Heart right ventricle (tissue), 16 donors: ENCODE measurements at regions not wholly inside any gene's neighbourhood (a gene's known extent, or its start where the extent isn't known, plus 50 kb on each side); places are given as distances from the start of the nearest gene placed in this dataset.
"Not testable (repeated sequence)": the region's sequence is repeated elsewhere in the genome, so short reads cannot be mapped to it uniquely, and the experiment has no call there.

Source experiments
- ATAC-seq, 8 donors: fragments of 200-7000 bp; cut with Tn5 transposase; one replicate each; pipeline ENCODE4 v1.9.1; 2020; ENCODE audit warnings: mild to moderate bottlenecking in 8 of 8, moderate library complexity in 8 of 8, moderate number of reproducible peaks in 1 of 8
- DNase-seq, 2 donors: peaks; one replicate each; pipeline ENCODE4 v3.0.0-alpha.2; 2020
- H3K27ac ChIP-seq, 10 donors: fragments of 200-600 bp; sonication (generic) in 2 of 10; one replicate each; pipeline versions ENCODE4 v1.5.0 to v1.8.0; 2020 to 2022; ENCODE audit warnings: mild to moderate bottlenecking in 3 of 10
- H3K27me3 ChIP-seq, 7 donors: fragments of 200-600 bp; one replicate each; pipeline ENCODE4 v1.8.0; 2021 to 2022; ENCODE audit warnings: mild to moderate bottlenecking in 2 of 7
- H3K36me3 ChIP-seq, 9 donors: fragments of 200-600 bp; sonication (generic) in 1 of 9; one replicate each; pipeline versions ENCODE4 v1.5.0 to v1.8.0; 2020 to 2022; ENCODE audit warnings: mild to moderate bottlenecking in 2 of 9
- H3K4me1 ChIP-seq, 9 donors: fragments of 200-600 bp; sonication (generic) in 1 of 9; one replicate each; pipeline versions ENCODE4 v1.5.0 to v1.8.0; 2020 to 2022; ENCODE audit warnings: mild to moderate bottlenecking in 4 of 9
- H3K4me3 ChIP-seq, 10 donors: fragments of 200-600 bp; sonication (generic) in 2 of 10; one replicate each; pipeline versions ENCODE4 v1.5.0 to v1.8.0; 2020 to 2022; ENCODE audit warnings: mild to moderate bottlenecking in 7 of 10, moderate library complexity in 2 of 10
- H3K9me3 ChIP-seq, 11 donors: fragments of 200-600 bp in 10 of 11; sonication (generic) in 2 of 11; one replicate each; pipeline versions ENCODE4 v1.5.0 to v1.8.0; 2013 to 2022; ENCODE audit warnings: mild to moderate bottlenecking in 2 of 11, control low read depth in 1 of 11, moderate library complexity in 1 of 11
- CTCF ChIP-seq, 9 donors: fragments of 200-600 bp; sonication (generic) in 2 of 9; IDR thresholded peaks; one replicate each; pipeline versions ENCODE4 v1.5.0 to v1.8.0; 2021 to 2022; ENCODE audit warnings: antibody characterized with exemption in 9 of 9, mild to moderate bottlenecking in 5 of 9, moderate library complexity in 1 of 9
- WGBS, 2 donors: extraction: QIAGEN DNeasy Blood & Tissue Kit; methylation state at CpG; one replicate each; pipeline ENCODE4 v1.1.7; 2013; ENCODE audit warnings: inconsistent platforms in 1 of 2; 5-methylcytosine and 5-hydroxymethylcytosine counted together
- intact Hi-C, 10 donors: fragments of 100-400 bp; cut with DNase I; formaldehyde crosslinking; loops; one replicate each; pipeline versions ENCODE4 v1.11.1 to v1.14.2; 2022
- donor health status: Arrhythmogenic right ventricular cardiomyopathy.
- donor health status: ischemic (EF 13 %, LVEDD 7.1; RV severe dilation, severe dysfunction).
- donor health status: healthy with polysubstance abuse.
- donor health status: DM: no; HTN: yes; CAD: no.
- donor health status: DM: no; HTN: no; CAD: no.
- donor health status: ischemic (EF 25% LVEDD 6.9; RV normal size, moderate dysfunction).
- donor health status: ischemic (EF 25% LVEDD 5.7; RV mildly dilated, moderate dysfunction).
- donor health status: healthy.
- donor health status: DM: yes; HTN: yes; CAD: no.
- donor health status: Ischemic cardiomyopathy.
- donor health status: ischemic (EF 35%, LVEDD 5.7; RV mildly dilated, moderate dysfunction).
- donor health status: nonischemic (EF 11% LVEDD 7.7; RV severe dilation, severe dysfunction).
- donor health status: DM: yes; HTN: yes; CAD: no.
- donor health status: PGD.
- donor health status: ischemic (EF 29% LVEDD 5.4; RV normal size, mild dysfunction).
- donor health status: nonischemic (EF 23%, LVEDD 6.1; RV moderate dilation, normal function).

GRCh38 chr2:3108710-3109702, 268.6 kb downstream of the EIPR1 start:
- Histone ChIP-seq H3K36me3 (no peaks in the 10 kb centered on the region), H3K27me3 (peaks cover 0 to 12% (median 0%) of the 10 kb centered on the region in 7 donors), H3K27ac (no peak overlapping the region), H3K4me1 (no peaks in the 10 kb centered on the region), H3K9me3 (no peaks in the 10 kb centered on the region), H3K4me3 (no peak overlapping the region)
- no peak for ATAC-seq
- TF ChIP-seq CTCF (IDR thresholded peaks at IDR 0.05): no peak
- DNase-seq: no peak
- WGBS, 2 donors: 90 to 92% methylated on average over 29 of the region's 29 CpGs
- intact Hi-C loops: no loop called here

GRCh38 chr2:3108105-3108504, 269.5 kb downstream of the EIPR1 start:
- TF ChIP-seq CTCF (IDR thresholded peaks at IDR 0.05): no peak
- Histone ChIP-seq H3K36me3 (no peaks in the 10 kb centered on the region), H3K27ac (no peak overlapping the region), H3K4me1 (no peaks in the 10 kb centered on the region), H3K27me3 (peaks cover 0 to 8% (median 0%) of the 10 kb centered on the region in 7 donors), H3K9me3 (no peaks in the 10 kb centered on the region), H3K4me3 (no peak overlapping the region)
- 92 to 94% methylated on average over 14 of the region's 14 CpGs for WGBS, 2 donors
- intact Hi-C loops: no loop called here
- no peak for DNase-seq
- ATAC-seq: peak in 1 of 8 donors; percentile 25

DNA sequence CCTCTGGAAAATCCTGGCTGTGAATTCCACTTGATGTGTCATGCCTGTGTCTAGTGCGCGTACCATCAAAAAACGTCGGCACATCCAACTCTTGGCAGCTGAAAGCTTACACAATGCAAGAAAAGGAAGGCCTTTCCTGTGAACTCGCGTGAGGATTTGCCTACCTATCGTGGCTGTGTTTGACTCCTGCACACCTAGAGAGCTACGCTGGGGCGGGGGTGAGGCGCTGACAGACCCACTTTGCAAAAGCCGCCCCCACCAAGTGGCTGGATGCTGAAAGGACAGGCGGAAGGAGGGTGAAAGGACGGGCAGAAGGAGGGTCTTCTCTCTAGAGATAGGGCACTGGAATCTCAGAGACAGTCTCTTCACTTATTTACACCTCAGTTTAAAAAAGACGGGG, 270.1 kb downstream of the EIPR1 start:
- no peaks in the 10 kb centered on the region for H3K4me1 ChIP-seq
- intact Hi-C loops: no loop called here
- peaks cover 0 to 8% (median 0%) of the 10 kb centered on the region in 7 donors for H3K27me3 ChIP-seq
- no peak for TF ChIP-seq CTCF (IDR thresholded peaks at IDR 0.05)
- no peak overlapping the region for H3K27ac ChIP-seq
- ATAC-seq (no peak), DNase-seq (no peak)
- 81 to 85% methylated on average over 14 of the region's 14 CpGs for WGBS, 2 donors
- no peaks in the 10 kb centered on the region for H3K9me3 ChIP-seq
- H3K36me3 ChIP-seq: no peaks in the 10 kb centered on the region
- no peak overlapping the region for H3K4me3 ChIP-seq

DNA sequence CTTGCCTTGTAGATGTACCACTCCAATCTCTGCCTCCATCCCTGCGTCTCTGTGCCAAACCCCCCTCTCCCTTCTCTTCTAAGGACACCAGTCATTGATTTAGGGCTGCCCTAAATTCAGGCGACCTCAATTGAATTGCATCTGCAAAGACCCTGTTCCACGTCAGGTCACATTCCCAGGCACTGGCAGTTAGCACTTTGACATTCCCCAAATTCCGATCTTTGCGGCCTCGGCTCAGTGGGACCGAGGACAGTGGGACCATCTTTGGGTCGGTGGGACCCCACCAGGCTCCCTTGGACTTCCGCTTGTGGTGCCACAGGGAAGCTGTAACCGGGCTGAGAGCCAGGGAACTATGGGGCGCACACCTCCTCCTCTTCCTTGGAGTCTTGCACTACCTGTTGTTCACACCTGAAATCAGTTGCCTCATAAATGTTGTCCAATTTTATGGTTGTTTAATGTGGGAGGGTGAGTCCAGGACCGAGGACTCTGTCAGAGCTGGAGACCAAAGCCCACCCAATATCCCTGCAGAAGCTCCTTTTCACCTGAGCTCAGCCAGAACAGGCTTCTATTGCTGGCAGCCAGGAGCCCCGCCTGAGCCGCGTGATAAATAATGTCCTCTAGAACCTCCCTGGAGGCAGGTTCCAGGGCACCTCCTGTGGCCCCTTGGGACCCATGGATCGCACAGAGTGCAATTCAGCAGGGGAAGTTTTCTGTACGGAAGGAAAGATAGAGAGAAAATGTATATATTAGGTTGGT, 271.6 kb downstream of the EIPR1 start:
- WGBS, 2 donors: 69 to 79% methylated on average over 17 of the region's 17 CpGs
- Histone ChIP-seq H3K36me3 (no peaks in the 10 kb centered on the region), H3K9me3 (no peaks in the 10 kb centered on the region), H3K4me1 (no peaks in the 10 kb centered on the region), H3K4me3 (no peak overlapping the region), H3K27ac (no peak overlapping the region), H3K27me3 (peaks cover 0 to 11% (median 0%) of the 10 kb centered on the region in 7 donors)
- TF ChIP-seq CTCF (IDR thresholded peaks at IDR 0.05): no peak
- intact Hi-C loops: no loop called here
- ATAC-seq (no peak), DNase-seq (no peak)

DNA sequence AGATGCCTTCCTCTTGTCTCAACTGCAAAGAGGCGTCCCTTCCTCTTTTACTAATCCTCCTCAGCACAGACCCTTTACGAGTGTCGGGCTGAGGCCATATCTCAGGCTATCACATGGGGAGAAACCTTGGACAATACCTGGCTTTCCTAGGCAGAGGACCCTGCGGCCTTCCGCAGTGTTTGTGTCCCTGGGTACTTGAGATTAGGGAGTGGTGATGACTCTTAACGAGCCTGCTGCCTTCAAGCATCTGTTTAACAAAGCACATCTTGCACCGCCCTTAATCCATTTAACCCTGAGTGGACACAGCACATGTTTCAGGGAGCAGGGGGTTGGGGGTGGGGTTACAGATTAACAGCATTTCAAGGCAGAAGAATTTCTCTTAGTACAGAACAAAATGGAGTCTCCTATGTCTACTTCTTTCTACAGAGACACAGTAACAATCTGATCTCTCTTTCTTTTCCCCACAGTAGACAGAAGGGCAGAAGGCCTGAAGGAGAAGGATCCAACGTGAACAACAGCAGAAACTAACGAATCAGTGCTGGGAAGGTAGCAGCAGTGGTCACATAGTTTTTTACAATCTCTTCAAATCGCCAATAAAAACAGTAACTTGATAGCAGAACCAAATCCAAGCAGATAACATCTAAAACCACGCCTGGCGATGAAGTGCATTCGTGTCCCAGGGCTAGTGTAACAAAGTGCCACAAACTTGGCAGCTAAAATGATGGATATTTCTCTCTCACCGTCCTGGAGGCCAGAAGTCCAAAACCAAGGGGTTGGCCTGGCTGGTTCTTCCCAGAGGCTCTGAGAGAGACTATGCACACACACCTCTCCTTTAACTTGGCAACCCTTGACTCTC, 272.4 kb downstream of the EIPR1 start:
- peaks cover 0 to 18% (median 0%) of the 10 kb centered on the region in 7 donors for H3K27me3 ChIP-seq
- H3K36me3 ChIP-seq, H3K4me1 ChIP-seq, H3K4me3 ChIP-seq, H3K27ac ChIP-seq, H3K9me3 ChIP-seq, DNase-seq, ATAC-seq, intact Hi-C loops: not testable (repeated sequence)
- WGBS, 2 donors: 59 to 61% methylated on average over 12 to 13 of the region's 14 CpGs
